ENCODE measurements at regions not wholly inside any gene's neighbourhood (a gene's known extent, or its start where the extent isn't known, plus 50 kb on each side); places are given as distances from the start of the nearest gene placed in this dataset.

DNA sequence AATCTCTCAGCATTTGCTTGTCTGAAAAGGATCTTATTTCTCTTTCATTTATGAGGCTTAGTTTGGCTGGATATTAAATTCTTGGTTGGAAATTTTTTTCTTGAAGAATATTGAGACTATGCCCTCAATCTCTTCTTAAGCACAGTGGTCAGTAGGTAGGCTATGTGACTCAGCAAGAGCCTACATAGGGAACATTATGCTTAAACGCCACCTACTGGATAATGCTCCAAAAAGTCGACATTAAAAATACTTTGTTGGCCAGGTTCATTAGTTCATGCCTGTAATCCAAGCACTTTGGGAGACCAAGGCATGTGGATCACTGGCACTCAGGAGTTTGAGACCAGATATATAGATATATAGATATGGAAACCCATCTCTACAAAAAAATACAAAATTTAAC, 678.0 kb upstream of the USP24 start:
- peak; percentile 17 for DNase-seq (ENCODE audit: extremely low spot score)
- POLR2A ChIA-PET: interaction anchor here (0.7 kb wide), 1 partner anchor 609 kb away, joined by 3 read pairs; no protein-coding TSS in a partner anchor
- CTCF ChIA-PET: interaction anchor here (1.0 kb wide), 1 partner anchor 16 kb away, joined by 3 read pairs; no protein-coding TSS in a partner anchor
- peak; percentile 22 for TF ChIP-seq CTCF (IDR thresholded peaks at IDR 0.05; ENCODE audit: control extremely low read depth, extremely low read depth, low read depth, missing control alignments)

DNA sequence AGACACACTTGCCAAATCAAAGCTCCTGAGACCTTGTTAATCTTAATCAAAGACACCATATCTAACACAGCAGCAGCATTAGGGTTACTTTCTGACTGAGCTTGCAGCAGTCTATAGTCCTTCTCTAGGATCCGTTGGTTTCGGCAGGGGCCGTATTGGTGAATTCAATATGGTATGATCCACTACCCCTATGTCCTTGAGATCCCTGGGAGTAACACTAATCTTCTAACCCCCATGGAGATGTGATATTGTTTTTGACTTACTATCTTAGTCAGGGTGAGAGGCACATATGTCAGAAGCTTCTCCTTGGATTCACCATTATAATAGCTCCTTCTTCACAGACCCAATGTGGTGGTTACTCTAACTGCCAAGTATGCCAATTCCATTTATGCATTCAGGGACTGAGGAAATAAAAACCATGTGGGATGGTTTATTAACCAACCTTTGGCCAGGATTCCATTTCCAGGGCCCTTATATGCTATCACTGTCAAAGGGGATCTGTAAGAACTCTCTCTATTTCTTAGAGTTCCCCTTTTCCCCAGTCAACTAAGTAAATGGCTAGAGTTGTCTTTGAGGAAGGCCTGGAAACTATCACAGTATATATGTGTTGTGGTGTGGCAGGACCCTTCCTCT, 673.6 kb upstream of the USP24 start:
- DNase-seq (ENCODE audit: extremely low spot score): no peak
- POLR2A ChIA-PET: no interaction called here

GRCh38 chr1:55886856-55887712, 671.9 kb upstream of the USP24 start:
- POLR2A ChIA-PET: no interaction called here
- no peak for DNase-seq (ENCODE audit: extremely low spot score)
- CTCF ChIA-PET: interaction anchor here (0.8 kb wide), 1 partner anchor 26 kb away, joined by 3 read pairs; no protein-coding TSS in a partner anchor
- TF ChIP-seq CTCF (IDR thresholded peaks at IDR 0.05; ENCODE audit: control extremely low read depth, extremely low read depth, low read depth, missing control alignments): no peak

More for the DNA sequence above, 673.6 kb upstream of the USP24 start:
- CTCF ChIA-PET: interaction anchor here (1.2 kb wide), 1 partner anchor 12 kb away, joined by 3 read pairs; no protein-coding TSS in a partner anchor
- no peak for TF ChIP-seq CTCF (IDR thresholded peaks at IDR 0.05; ENCODE audit: control extremely low read depth, extremely low read depth, low read depth, missing control alignments)

DNA sequence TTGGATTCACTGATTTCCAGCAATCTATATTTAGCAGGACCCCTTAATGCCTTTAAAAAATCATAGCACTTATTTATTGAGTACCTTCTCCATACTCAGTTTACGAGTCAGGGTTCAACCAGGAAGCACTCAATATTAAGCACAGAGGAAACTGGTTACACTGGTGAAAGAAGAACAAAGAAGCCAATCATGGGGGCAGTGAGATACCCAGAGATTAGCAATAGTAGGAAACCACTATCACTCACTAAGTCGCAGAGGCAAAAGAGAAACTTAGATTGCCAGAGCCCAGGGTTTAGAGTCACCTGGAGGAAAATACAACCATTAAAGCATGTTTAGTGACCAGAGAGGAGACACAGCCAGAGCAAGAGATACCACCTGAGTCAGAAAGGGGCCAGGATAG, 670.5 kb upstream of the USP24 start:
- DNase-seq (ENCODE audit: extremely low spot score): no peak
- ChIA-PET POLR2A (no interaction called here), CTCF (no interaction called here)
- no peak for TF ChIP-seq CTCF (IDR thresholded peaks at IDR 0.05; ENCODE audit: control extremely low read depth, extremely low read depth, low read depth, missing control alignments)

- ChIA-PET CTCF (no interaction called here), POLR2A (no interaction called here)
- no peak for TF ChIP-seq CTCF (IDR thresholded peaks at IDR 0.05; ENCODE audit: control extremely low read depth, extremely low read depth, low read depth, missing control alignments)
- DNase-seq (ENCODE audit: extremely low spot score): no peak
Measured at GRCh38 chr1:55882931-55883330, 667.8 kb upstream of the USP24 start.

GRCh38 chr1:55879346-55879745, 664.2 kb upstream of the USP24 start:
- no peak for TF ChIP-seq CTCF (IDR thresholded peaks at IDR 0.05; ENCODE audit: control extremely low read depth, extremely low read depth, low read depth, missing control alignments)
- no peak for DNase-seq (ENCODE audit: extremely low spot score)
- ChIA-PET POLR2A (no interaction called here), CTCF (interaction anchor here (1.1 kb wide), 1 partner anchor 501 kb away, joined by 3 read pairs; no protein-coding TSS in a partner anchor)

Data from GM10248 (cell line).